HG03139 (cell line): ENCODE measurements at regions not wholly inside any gene's neighbourhood (a gene's known extent, or its start where the extent isn't known, plus 50 kb on each side); places are given as distances from the start of the nearest gene placed in this dataset.

ENCODE experiments used
- ATAC-seq: cut with Tn5 transposase; IDR thresholded peaks from one replicate; pipeline ENCODE4 v1.9.1; 2021; ENCODE audit not compliant: unreplicated experiment

DNA sequence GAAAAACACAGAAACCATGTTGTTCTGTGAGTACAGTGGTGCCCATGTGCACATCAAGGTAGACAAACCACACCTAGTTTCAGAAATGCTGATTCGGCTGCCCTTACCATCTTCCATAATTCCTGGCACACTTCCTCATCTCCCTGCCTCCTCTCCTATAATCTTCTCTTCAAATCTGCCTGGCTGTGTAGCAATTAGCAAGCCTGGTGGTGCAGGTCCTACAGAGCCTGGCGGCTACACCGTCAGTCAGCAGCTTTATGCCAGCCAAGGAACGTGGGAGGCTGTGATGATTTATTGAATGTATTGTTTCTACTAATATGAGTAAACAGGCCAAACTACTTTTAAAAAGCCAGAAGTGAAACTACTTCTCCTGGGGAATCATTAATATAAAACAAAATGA lies 106.8 kb downstream of the SEMA6D start:
- no peak for ATAC-seq

DNA sequence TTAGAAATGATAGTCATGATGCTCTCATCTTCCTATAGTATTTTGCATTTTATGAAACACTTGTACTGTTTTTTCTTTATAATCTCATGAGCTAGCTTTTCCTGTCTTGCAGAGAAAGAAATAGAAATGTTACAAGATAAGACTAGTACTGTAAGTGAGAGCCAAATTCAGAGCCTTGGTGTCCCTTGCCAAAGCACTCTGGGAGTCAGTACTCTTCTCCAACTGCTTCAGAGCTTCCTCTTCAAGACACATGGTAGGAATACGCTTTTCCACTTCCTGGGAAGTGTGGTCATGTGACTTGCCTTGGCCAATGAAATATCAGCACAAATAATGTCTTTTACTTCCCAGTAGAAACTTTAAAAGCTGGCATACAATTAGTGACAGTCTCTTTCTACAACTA lies 112.4 kb downstream of the SEMA6D start:
- no peak for ATAC-seq

DNA sequence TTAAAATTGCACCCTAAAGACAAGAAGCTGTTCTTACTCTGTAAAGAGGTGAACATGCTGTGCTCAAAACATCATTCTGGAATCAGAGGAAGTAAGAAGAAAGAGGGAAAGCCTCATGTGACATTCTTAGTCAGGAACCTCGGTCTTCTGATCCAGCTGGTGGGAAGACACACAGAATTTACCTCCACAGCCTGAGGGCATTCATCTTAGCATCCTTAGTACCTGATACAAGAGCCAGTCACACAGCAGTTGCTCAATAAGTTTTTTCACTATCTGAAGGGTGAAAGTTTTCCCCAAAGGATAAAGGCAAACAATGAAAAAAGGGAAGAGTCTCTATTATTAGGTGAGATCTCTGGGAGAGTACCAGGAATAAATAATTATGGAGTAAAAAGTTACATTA lies 116.8 kb downstream of the SEMA6D start:
- ATAC-seq, result no peak

DNA sequence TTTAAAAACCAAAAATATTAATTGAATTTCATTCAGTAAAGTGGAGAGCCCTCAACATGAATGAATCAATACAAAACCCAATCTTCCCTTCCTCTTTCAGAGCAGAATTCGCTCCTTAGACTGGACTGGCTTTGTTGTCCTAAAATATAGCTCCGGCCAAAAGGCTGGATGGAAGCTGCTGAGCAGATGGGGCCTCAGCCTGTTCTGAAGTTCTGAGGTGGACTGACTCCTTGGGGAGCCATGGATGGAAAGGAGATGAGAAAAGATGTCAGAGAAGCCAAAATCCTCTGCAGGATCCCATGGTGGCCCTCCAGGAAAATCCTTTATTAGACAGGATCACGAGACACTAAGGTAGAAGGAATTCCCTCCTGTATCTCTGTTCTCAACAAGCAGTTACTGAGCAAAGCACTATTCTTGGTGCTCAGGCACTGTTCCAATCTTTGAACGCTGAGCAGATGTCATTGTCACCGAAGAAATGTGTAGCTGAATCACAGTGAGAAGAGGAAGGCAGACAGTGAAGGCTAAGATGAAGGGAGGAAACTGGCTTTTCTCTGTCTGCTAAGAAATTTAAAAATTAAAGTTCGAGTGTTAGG lies 122.0 kb downstream of the SEMA6D start:
- ATAC-seq, result no peak

- ATAC-seq, result no peak
Observed at GRCh38 chr15:47843124-47843663, 125.9 kb downstream of the SEMA6D start.

DNA sequence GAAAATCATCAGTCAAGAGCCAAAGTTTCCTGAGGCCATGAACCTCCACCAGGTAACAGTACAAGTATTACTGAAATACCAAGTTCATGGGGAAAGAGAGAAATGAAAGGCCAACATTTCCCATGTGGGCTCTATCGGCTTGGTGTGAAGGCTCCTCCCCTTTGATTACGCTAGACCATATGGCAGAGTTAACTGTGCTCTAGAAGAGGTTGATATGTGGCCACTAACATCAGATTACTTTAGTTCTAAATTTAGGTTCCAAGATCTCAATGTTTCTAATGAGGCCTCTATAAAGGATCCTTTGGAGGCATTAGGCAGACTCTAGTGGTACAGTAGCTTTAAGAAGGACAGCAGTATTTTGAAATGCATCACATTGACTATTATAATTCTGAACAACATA lies 127.1 kb downstream of the SEMA6D start:
- ATAC-seq, result no peak

DNA sequence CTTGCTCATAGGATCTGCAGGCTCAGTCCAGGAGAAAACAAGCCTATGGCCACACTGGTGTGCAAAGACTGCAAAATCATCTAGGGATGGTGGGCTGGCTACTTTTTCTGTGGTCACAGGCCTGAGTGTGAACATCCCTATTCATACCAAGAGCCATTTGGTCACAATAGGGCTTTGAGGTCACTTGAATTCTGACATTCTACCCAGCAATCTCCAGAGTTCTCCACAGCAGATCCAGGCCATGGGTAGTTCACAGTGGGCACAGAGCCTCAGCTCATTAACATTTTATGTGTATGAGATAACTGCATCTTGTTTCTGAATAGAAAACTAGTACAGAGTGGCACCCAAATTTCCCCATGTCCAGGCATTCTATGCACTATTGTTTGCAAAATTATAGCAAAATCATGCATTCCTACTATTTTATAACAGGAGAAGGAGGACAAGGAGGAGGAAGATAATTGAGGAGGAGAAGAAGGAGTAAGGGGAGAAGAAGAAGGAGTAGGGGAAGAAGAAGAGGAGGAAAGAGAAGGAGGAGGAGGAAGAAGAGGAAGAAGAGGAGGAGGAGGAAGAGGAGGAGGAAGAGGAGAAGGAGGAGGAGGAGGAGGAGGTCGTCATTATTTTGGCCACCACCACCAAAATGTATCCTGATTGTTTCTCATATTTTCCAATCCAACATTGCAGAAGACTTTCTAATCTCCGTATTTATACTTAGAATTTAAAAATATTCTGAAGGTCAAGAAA lies 129.0 kb downstream of the SEMA6D start:
- no peak for ATAC-seq

DNA sequence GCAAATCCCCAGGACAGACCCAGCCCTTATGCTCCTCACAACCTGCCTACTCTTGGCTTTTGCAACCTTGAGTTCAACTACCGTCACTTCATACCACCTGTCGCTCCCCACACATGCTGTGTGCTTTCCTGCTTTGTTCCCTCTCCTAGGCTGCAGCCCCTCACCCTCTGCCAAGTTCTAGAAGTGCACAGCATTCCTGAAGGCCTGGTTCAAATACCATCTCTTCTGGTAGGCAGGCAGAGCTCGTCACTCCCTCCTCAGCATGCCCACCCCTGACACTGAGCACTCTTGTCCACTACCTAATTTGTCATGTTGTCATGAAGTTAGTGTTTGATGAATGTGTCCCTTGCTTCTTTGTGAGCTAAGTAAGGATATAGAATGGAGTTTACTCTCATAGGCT lies 129.6 kb downstream of the SEMA6D start:
- no peak for ATAC-seq

- ATAC-seq, result no peak
Observed at GRCh38 chr15:47856071-47856470, 138.8 kb downstream of the SEMA6D start.

DNA sequence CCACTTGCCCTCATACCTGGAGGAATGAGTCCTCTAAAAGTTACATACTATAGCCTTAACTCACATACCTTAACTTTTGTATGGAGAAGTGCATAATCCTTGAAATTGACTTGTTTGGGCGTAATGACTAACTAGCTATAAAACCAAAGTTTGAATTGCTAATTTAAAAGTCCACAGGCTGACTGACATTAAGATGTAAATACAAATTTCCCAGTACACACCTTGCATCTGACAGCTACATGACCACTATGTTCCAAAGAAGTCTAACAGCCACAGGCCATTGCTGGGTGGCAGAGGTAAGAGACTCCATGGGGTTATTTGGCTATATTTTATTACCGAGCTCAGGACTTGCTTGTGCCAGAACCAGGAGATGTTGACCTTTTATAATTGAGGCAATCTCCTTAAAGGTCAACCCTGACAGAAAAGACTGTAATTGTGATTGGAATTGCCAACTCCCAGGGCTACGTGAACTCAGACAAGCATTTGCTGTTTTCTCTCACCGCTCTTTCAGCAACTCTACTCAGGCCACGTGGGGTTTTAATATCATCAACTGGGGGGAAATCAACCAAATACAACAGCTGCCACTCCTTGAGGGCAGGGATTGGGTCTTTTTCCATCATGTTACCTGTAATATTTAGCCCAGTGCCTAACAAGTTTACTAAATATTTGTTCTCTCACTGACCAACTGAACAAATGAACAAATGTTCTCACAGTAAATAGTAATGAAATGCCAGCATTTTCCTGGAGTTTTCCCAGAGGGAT lies 139.9 kb downstream of the SEMA6D start:
- no peak for ATAC-seq

- peak; percentile 51 for ATAC-seq
Observed at GRCh38 chr15:47857776-47858167, 140.5 kb downstream of the SEMA6D start.

DNA sequence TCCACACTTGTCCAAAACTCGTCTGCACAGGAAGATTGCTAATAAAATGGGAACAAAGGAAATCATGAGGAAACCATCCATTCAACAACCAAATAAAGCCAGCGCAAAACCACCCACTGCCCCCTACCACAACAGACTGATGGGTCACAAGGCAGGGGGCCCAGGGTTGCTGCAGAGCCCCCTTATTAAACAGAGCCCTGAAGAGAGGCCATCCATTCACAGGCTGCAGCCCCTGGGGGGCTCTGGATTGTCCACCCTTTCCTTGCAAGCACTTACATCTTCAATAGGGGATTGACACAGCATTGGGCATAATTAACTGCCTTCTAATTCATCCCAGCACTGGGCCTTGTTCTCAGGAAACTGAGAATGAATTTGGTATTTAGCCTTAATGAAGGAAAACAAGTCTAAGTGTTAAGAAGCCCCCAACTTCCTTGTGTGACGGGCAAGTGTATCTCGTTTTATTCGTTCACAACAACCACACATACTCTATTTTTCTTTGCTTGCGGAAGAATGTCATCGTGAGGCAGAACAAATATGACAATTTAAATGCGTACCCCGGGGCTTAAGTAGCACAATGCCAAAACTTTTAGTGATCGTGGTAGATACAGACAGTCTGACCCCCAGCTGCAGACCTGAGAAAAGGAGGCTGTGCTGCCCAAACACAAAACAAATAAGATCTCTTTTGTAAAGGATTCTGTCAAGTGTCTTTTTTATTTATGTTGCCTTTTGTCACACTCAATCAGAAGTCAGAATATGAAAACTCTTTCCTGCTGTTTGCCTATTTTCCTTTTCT lies 144.0 kb downstream of the SEMA6D start:
- no peak for ATAC-seq

DNA sequence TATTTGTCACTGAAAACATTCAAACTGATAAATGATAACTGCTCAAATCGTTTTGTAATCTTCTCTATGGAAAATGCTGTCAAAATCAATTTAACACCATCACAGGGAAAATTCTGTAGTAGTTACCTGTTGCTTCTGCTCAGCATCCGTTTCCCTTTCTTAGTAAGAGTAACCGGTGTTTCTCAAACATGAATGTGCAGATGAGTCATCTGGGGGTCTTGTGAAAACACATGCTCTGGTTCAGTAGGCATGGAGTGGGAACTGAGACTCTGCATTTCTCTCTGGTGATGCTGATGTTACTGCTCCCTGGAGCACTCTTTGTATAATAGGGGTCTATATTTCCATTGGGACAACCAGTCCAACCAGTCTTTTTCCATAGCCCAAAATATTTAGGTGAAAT lies 145.1 kb downstream of the SEMA6D start:
- peak; percentile 57 for ATAC-seq

DNA sequence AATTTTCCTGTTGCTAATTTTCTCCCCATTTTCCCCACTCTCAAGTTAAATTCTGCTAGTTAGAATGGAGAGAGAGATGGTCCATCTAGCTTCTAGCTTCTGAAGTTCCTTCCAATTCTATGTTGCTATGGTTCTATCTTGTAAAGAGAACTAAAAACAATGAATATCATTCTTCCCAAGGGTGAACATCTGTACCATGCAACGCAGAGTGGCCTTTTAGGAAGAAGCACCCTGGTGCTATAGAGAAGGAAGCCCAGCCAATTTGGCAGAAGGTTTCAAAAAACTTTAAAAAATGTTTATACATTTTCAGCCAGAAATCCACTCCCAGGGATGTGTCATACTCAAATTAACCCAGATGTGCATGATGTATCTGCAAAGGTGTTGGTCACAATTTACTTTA lies 149.1 kb downstream of the SEMA6D start:
- ATAC-seq, result no peak

DNA sequence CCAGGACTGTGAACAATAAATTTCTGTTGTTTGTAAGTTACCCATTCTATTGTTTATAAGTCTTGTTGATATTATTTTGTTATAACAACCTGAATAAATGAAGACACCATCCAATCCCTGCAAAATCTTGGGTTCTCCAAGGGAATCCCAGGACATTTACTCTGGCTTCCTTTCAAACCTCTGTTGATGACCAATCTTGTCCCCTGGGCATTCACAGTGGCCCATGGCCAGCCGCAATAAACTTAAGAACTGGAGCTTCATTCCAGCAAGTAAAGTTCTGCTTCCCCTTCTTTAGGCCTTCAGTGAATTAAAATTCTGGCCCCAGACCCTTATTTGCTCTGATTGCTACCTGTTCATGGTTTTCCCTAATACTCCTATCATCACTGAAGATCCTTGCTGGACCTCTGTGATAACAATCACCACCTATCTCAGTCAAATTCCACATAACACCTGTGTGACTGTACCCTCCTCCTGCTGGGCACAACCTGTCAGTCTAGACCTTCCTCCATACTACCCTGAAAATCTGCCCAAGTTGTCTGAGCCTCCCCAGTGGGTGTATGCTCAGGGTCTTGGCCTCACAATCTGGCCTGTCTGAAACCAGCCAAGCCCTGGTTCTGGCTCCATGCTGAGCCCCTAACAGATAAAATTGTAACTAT lies 153.1 kb downstream of the SEMA6D start:
- no peak for ATAC-seq

DNA sequence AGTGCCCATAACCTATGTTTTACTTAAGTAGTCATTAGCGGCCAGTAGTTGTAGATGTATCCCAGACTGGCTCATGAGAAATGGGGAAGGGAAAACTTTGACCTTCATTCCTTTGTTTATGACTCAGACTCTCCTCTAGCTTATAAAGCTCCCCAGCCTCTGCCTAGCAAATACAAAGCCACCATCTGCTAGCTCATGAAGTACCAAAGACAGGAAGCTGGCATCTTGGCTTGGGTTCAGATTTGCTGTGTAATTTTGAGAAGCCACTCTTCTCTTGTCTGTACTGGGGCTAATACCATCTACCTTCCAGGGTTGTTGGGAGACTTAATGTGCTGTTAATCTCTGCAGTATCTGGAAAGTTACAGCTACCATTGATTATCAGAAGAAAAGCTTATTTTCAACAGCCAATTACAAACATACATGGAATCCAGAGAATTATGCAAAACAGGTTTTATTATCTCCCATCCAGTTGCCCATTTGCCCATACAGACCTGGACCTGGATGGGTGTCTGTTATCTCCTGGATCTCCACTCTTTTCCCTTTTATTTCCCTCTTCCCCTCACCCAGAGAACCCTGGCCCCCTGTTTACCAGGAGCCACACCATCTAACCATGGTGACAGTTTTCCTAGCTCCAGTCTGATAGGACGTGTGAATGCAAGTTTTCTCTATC lies 153.8 kb downstream of the SEMA6D start:
- no peak for ATAC-seq

GRCh38 chr15:47872208-47872607 lies 154.9 kb downstream of the SEMA6D start:
- no peak for ATAC-seq

GRCh38 chr15:47872869-47873432 lies 155.6 kb downstream of the SEMA6D start:
- ATAC-seq, result no peak

DNA sequence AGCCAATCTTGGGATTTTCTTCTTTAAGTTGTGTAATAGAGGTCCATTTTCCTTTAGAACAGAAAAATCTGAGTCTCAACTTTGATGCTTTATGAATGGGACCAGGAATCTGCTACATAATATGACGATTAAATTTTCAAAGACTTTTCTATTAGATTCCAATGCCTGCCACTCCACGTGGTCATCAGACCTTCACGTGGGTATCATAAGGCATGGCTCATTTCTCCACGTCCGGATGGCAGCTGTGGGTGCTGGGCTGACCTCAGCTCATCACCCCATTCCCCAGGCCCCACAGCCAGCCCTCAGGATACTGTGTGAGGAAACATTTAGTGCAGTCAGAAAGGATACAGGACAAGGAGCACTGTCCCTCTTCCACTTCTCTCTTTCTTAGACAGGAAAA lies 159.7 kb downstream of the SEMA6D start:
- no peak for ATAC-seq

DNA sequence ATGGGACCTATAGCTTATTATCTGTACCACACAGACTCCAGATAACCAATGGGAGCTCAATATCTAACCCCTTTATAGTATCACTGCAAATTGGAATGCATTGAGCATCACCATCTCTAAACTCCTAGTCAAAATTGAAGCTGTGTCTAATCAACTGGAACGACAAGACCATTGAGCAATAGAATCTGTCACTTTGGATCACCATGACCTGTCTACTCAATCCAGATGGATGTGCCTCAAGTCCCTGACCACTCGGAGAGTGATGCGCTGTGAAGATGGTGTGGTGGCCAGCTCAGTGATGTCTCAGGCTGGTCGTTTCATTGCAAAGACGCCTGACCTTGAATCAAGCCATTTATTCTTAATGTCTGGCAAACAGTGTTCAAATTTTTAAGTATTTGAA lies 160.5 kb downstream of the SEMA6D start:
- no peak for ATAC-seq
